ENCODE measurements at regions not wholly inside any gene's neighbourhood (a gene's known extent, or its start where the extent isn't known, plus 50 kb on each side); places are given as distances from the start of the nearest gene placed in this dataset.
"Not testable (repeated sequence)": the region's sequence is repeated elsewhere in the genome, so short reads cannot be mapped to it uniquely, and the experiment has no call there.

GRCh38 chr4:27126895-27127294, 266.3 kb downstream of the STIM2 start:
- not testable (repeated sequence) for TF ChIP-seq CTCF (IDR thresholded peaks at IDR 0.05; ENCODE audit: insufficient read depth, low read depth, low read length); EZH2 (IDR thresholded peaks at IDR 0.05; ENCODE audit: insufficient read depth, low read length)

All from astrocyte (in vitro differentiated cells and primary cell).